Stimulated activated naive CD8-positive, alpha-beta T cell treated with anti-CD3 and anti-CD28 coated beads, Interleukin-15, amount 100 ng/mL, for 72 hours (primary cell): ENCODE measurements at regions not wholly inside any gene's neighbourhood (a gene's known extent, or its start where the extent isn't known, plus 50 kb on each side); places are given as distances from the start of the nearest gene placed in this dataset.
"Not testable (repeated sequence)": the region's sequence is repeated elsewhere in the genome, so short reads cannot be mapped to it uniquely, and the experiment has no call there.

Experiments used
- ATAC-seq: fragments of 150-1000 bp; cut with Tn5 transposase; 2 replicates; pipeline ENCODE4 v1.10.0; 2021; ENCODE audit warnings: mild to moderate bottlenecking, moderate library complexity
- DNase-seq, 2 donors: peaks; one replicate each; pipeline ENCODE4 v3.0.0; 2021 to 2022
- H3K27ac Mint-ChIP-seq, 2 donors: one replicate each; pipeline ENCODE4 v1.8.0; 2022; ENCODE audit warnings: mild to moderate bottlenecking in 2 of 2, mixed read lengths in 2 of 2, moderate library complexity in 2 of 2
- H3K27me3 Mint-ChIP-seq: one replicate; pipeline ENCODE4 v1.8.0; 2022; ENCODE audit warnings: mixed read lengths
- H3K4me1 Mint-ChIP-seq: one replicate; pipeline ENCODE4 v1.8.0; 2022; ENCODE audit warnings: mild to moderate bottlenecking, mixed read lengths
- H3K4me3 Mint-ChIP-seq, 2 donors: one replicate each; pipeline ENCODE4 v1.8.0; 2022; ENCODE audit warnings: mild to moderate bottlenecking in 2 of 2, mixed read lengths in 2 of 2, moderate library complexity in 1 of 2
- H3K9me3 Mint-ChIP-seq, 2 donors: one replicate each; pipeline ENCODE4 v1.8.0; 2022; ENCODE audit warnings: mixed read lengths in 2 of 2

DNA sequence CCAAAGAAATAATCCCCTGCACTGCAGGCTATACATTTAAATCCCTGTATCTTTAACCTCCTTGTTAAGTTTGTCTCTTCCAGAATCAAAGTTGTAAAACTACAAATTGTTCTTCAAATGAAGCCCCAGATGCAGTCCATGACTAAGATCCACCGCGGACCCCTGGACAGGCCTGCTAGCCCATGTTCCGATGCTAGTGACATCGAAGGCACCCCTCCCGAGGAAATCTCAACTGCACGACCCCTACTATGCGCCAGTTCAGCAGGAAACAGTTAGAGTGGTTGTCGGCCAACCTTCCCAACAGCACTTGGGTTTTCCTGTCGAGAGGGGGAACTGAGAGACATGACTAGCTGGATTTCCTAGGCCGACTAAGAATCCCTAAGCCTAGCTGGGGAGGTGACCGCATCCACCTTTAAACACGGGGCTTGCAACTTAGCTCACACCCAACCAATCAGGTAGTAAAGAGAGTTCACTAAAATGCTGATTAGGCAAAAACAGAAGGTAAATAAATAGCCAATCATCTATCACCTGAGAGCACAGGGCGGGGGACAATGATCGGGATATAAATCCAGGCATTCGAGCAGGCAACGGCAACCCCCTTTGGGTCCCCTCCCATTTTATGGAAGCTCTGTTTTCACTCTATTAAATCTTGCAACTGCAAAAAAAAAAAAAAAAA lies 523.9 kb downstream of the REEP3 start:
- not testable (repeated sequence) for H3K4me1 Mint-ChIP-seq, ATAC-seq, H3K9me3 Mint-ChIP-seq, H3K27me3 Mint-ChIP-seq, H3K4me3 Mint-ChIP-seq, DNase-seq, H3K27ac Mint-ChIP-seq

DNA sequence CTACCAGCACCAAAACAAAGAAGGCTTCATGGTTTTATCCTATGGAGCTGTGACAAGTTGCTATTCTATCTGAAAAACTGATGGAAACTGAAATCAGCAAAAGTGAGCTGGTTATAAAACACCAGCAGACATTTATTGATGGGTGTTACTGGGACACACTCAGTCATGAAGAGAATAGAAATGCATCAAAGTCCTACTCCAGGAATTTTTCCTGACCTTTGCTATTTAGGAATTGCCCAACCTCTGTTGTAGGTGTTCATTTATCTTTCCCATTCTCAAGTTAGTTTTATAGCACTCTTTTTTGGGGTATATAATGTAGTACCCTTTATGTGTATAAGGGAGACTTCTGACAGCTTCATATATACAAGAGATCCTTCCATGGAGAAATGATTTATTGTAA lies 533.2 kb downstream of the REEP3 start:
- no peaks in the 10 kb centered on the region for H3K27me3 Mint-ChIP-seq
- no peaks in the 10 kb centered on the region for H3K4me1 Mint-ChIP-seq
- ATAC-seq, result no peak

DNA sequence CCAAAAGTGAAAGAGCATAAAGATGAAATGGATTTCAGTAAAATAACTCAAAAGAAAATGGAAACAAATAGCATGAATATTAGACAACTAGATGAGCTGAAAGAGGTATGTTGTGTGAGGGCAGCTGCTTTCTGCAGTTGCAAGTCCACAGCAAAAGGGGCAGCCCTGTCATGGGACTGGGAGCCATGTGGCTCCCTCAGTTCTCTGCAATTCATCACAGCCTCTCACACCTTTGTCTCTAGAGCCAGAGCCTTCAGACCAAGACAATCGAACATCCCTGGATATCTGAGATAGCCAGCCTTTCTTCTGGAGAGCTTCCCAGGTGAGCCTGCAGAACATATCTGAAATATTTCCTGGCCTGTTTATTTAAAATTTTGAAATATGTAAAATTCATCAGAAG lies 538.7 kb downstream of the REEP3 start:
- ATAC-seq, result no peak
- H3K4me3 Mint-ChIP-seq, result no peak overlapping the region
- no peaks in the 10 kb centered on the region for H3K27me3 Mint-ChIP-seq
- H3K4me1 Mint-ChIP-seq, result no peaks in the 10 kb centered on the region
- no peak for DNase-seq
- H3K9me3 Mint-ChIP-seq, result no peaks in the 10 kb centered on the region
- H3K27ac Mint-ChIP-seq, result no peak overlapping the region

More for the DNA sequence above, 533.2 kb downstream of the REEP3 start:
- H3K4me3 Mint-ChIP-seq, result no peak overlapping the region
- no peaks in the 10 kb centered on the region for H3K9me3 Mint-ChIP-seq
- DNase-seq, result no peak
- no peak overlapping the region for H3K27ac Mint-ChIP-seq

DNA sequence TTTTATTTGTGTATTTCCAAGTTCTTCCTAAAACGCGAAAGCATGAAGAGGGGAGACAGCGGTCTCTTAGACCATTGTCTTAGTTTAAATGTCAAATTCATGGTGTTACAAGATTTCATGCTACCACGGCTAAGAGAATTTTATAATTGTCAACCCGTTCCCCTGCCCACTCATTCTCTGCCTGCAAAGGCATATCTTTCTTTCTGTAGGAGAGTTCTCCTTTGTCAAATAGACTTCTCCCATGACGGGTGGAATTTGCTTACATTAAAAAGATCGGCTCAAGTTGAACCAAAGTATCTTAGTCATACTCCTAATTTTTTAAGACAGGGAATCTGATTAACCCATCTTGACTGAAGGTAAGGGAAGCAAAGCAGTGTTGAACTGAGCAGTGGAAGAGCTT lies 539.2 kb downstream of the REEP3 start:
- Mint-ChIP-seq H3K9me3 (no peaks in the 10 kb centered on the region), H3K4me1 (no peaks in the 10 kb centered on the region), H3K4me3 (no peak overlapping the region), H3K27ac (no peak overlapping the region), H3K27me3 (no peaks in the 10 kb centered on the region)
- no peak for DNase-seq
- no peak for ATAC-seq

DNA sequence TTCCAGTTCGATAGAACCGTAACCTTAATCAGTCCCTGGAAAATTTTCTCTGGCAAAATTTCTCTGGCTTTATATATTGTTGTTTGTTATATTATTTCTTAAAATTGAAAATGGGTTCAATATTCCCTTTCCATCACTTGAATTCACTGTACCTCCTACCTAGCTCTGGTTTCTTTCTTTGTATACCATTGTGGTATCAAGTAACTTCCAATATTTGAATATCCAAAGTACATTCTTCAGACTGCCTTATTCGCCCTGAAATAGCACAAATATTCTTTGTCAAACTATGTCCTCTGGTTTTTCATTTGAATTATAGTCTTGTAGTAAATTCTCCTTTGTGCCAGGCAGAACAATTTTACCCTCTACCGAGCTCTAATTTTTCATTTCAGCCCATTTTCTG lies 541.6 kb downstream of the REEP3 start:
- ATAC-seq (no peak), DNase-seq (no peak)
- Mint-ChIP-seq H3K4me3 (no peak overlapping the region), H3K27ac (no peak overlapping the region), H3K4me1 (no peaks in the 10 kb centered on the region), H3K27me3 (no peaks in the 10 kb centered on the region), H3K9me3 (no peaks in the 10 kb centered on the region)

DNA sequence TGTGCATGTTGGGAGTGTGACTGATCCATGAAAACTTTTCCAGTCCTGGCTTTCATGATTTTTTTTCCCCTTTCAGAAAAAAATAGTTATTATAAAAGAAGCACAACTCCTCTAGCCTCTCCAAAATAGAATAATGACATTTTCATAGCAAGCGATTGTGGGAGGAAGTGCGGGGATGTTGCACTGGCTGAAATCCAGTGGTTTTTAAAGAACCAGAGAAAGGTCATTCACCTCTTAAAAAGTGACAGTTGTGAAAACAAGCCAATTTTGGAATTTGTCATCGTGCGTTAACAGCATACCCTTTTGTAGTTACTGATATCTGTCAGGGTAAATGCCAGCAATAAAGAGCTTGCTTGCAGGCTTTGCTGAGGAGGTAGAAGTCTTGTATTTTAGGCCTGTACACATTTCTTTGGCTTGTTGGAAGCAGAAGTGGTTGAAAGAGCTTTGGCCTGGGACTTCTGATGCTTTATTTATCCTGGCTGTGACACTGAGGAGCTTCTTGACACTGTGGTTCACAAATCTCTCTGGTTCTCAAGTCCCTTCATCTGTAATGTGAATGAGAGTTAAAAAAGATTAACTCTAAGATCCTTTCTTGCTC lies 545.9 kb downstream of the REEP3 start:
- Mint-ChIP-seq H3K4me1 (no peaks in the 10 kb centered on the region), H3K9me3 (no peaks in the 10 kb centered on the region), H3K27ac (no peak overlapping the region), H3K4me3 (no peak overlapping the region), H3K27me3 (peaks cover 9% of the 10 kb centered on the region)
- ATAC-seq (no peak), DNase-seq (no peak)

DNA sequence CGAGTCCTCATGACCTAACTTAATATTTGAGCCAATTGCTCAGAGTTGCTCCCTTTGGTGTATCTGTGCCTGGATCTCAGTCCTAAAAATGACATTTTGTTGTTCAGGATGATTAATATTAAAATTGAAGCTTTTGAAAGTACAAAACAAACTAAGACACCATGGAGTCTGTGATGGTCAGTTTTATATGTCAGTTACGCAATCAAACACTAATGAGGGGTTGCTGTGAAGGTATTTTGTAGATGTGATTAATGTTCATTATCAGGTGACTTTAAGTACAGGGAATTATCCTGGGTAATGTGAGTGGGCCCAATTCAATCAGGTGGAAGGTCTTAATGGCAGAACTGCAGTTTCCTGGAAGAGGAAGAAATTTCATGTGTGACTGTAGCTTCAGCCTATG lies 546.7 kb downstream of the REEP3 start:
- H3K4me3 Mint-ChIP-seq, result no peak overlapping the region
- no peak overlapping the region for H3K27ac Mint-ChIP-seq
- ATAC-seq (no peak), DNase-seq (no peak)
- H3K4me1 Mint-ChIP-seq, result no peaks in the 10 kb centered on the region
- no peaks in the 10 kb centered on the region for H3K9me3 Mint-ChIP-seq
- H3K27me3 Mint-ChIP-seq, result peaks cover 9% of the 10 kb centered on the region

DNA sequence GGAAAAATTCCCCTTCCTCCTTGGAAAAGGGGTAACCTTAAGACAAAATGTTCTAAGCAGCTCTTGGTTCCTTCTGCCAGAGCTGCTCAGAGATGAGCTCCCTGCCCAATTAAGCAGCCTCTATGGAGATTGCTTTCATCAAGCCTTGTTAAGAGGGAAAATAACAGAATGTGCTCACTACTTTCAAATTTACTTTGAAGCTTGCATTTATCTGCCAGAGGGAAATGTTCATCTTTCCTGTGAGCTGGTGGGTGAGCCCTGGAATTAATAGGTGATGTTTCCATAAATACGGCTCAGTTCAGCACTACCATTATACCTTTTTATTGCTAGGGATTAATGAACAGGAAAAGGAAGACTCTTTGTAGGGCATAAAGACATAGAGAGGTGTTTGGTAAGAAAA lies 549.0 kb downstream of the REEP3 start:
- no peak overlapping the region for H3K27ac Mint-ChIP-seq
- H3K4me3 Mint-ChIP-seq, result no peak overlapping the region
- H3K4me1 Mint-ChIP-seq, result no peaks in the 10 kb centered on the region
- no peaks in the 10 kb centered on the region for H3K9me3 Mint-ChIP-seq
- H3K27me3 Mint-ChIP-seq, result peaks cover 9% of the 10 kb centered on the region
- no peak for DNase-seq
- ATAC-seq, result no peak

DNA sequence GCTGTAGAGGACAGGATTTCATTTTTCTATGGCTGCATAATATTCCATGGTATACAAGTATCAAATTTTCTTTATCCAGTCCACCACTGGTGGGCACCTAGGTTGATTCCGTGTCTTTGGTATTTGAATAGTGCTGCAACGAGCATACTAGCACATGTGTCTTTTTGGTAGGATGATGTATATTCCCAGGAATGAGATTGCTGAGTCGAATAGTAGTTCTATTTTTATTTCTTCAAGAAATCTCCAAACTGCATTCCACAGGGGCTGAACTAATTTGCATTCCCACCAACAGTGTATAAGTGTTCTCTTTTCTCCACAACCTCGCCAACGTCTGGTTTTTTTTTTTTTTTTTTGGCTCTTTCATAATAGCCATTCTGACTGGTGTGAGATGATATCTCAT lies 550.0 kb downstream of the REEP3 start:
- DNase-seq, result no peak
- no peak overlapping the region for H3K27ac Mint-ChIP-seq
- no peaks in the 10 kb centered on the region for H3K9me3 Mint-ChIP-seq
- no peak overlapping the region for H3K4me3 Mint-ChIP-seq
- H3K27me3 Mint-ChIP-seq, result peaks cover 9% of the 10 kb centered on the region
- H3K4me1 Mint-ChIP-seq, result no peaks in the 10 kb centered on the region
- no peak for ATAC-seq

DNA sequence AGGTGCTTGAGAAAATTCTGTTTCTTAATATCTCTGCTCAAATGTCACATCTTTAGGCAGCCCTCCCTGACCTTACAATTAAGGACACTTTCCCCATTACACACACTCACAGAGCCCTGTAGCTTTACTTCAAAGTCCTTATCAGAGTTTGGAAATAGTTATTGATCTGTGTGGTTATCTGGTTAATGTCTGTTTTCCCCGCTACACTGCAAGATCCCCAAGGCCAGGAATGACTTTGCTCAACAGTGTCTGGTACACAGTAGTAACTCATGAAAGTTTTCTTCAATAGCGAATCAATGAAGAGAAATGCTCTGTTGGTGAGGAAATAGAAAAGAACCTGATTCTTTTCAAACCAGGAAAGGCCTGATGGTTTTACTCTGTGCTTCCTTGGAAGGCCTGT lies 554.4 kb downstream of the REEP3 start:
- Mint-ChIP-seq H3K4me1 (no peaks in the 10 kb centered on the region), H3K4me3 (no peak overlapping the region), H3K27ac (no peak overlapping the region), H3K9me3 (no peaks in the 10 kb centered on the region), H3K27me3 (peaks cover 27% of the 10 kb centered on the region)
- ATAC-seq, result no peak
- no peak for DNase-seq

DNA sequence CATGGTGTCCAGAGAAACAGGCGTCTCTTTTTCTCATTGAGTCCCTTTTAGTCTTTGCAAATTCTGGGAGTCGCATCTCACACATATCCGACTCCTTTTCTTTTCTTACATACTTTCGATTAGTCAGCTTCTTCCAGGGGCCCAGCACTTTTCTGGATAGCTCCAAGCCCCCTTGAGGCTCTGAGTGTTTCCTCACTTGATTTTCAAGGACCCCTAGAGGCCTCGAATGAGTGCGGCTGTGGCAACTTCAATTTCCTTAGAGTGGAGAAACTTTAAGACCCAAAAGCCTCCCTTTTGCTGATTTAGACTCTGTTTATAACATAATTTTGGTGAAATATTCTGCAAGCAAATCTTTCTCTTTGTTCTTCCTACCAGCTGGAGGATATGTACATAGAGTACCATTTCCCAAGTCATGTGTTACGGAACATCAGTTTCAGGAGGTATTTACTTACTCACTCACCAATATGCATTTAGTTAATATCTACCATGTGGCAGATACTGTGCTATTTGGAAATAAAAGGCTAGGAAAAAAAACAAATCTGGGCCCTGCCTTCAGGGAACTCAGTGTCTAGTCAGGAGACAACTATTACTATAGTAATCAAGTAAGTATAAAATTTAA lies 555.2 kb downstream of the REEP3 start:
- Mint-ChIP-seq H3K4me3 (no peak overlapping the region), H3K9me3 (no peaks in the 10 kb centered on the region), H3K27me3 (peaks cover 23% of the 10 kb centered on the region), H3K4me1 (no peaks in the 10 kb centered on the region), H3K27ac (no peak overlapping the region)
- ATAC-seq (no peak), DNase-seq (no peak)

DNA sequence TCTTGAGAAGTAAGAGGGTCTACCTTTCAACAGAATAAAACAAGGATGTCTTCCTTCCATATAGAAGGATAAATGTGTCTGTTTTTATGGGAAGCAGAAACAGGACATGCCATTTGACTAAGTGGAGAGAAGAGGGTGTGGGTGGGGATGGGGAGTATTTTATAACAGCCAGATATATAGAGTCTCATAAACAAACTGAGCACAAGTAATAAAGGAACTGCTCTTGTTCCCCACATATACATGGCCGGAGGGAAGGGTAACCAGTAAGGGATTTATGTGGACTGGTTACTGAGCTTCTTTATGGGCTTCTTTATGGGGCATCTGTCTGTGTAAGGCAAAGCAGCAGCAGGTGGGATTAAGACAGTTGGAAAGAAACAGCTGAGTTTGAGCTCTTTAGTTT lies 558.1 kb downstream of the REEP3 start:
- no peak overlapping the region for H3K27ac Mint-ChIP-seq
- peaks cover 18% of the 10 kb centered on the region for H3K27me3 Mint-ChIP-seq
- DNase-seq, result no peak
- H3K4me1 Mint-ChIP-seq, result no peaks in the 10 kb centered on the region
- no peak overlapping the region for H3K4me3 Mint-ChIP-seq
- H3K9me3 Mint-ChIP-seq, result no peaks in the 10 kb centered on the region
- no peak for ATAC-seq

DNA sequence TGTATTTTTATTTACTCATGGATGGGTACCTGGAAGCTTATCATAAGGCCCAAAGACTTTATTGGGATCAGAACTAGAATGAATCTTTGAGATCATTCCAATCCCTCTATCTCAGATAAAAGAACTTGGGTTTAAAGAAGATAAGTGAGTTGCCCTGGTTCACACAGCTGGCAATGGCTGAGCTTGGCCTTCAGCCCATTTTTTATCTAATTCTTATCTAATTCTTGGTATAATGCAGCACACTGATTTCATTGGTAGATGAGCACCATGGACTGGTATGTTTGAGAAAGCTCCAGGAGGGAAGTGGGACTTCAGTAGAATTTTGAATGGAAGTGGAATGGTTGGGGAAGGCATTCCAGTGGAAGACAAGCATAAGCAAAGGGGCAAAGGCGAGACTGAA lies 558.9 kb downstream of the REEP3 start:
- Mint-ChIP-seq H3K27ac (no peak overlapping the region), H3K27me3 (peaks cover 18% of the 10 kb centered on the region), H3K9me3 (no peaks in the 10 kb centered on the region), H3K4me1 (no peaks in the 10 kb centered on the region), H3K4me3 (no peak overlapping the region)
- DNase-seq (no peak), ATAC-seq (no peak)

DNA sequence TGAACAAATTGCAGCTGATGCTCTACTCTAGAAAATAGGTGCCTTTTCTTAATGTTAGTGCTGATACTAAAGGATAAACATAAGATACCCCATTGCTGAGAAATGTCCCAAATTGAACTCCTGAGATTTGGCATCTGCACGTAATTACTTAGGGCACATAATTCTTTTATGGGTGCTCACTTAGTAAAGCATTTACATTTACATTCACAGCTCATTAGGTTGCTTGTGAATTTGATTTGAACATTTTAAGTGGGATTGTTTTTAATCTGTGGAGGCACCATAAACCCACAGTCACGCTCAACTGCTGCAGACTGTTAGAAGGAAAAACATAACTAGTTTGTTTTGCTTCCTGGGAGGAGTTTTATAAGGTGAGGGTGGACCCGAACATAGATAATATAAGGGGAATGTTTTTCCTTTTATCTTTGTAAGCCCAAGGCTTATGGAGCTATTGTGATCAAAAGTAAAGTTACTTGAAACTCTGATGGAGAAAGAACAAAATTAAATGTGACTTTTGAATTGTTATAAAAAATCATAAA lies 560.8 kb downstream of the REEP3 start:
- H3K4me1 Mint-ChIP-seq, result no peaks in the 10 kb centered on the region
- no peak overlapping the region for H3K4me3 Mint-ChIP-seq
- H3K27me3 Mint-ChIP-seq, result peaks cover 18% of the 10 kb centered on the region
- DNase-seq (no peak), ATAC-seq (no peak)
- no peak overlapping the region for H3K27ac Mint-ChIP-seq
- H3K9me3 Mint-ChIP-seq, result no peaks in the 10 kb centered on the region

DNA sequence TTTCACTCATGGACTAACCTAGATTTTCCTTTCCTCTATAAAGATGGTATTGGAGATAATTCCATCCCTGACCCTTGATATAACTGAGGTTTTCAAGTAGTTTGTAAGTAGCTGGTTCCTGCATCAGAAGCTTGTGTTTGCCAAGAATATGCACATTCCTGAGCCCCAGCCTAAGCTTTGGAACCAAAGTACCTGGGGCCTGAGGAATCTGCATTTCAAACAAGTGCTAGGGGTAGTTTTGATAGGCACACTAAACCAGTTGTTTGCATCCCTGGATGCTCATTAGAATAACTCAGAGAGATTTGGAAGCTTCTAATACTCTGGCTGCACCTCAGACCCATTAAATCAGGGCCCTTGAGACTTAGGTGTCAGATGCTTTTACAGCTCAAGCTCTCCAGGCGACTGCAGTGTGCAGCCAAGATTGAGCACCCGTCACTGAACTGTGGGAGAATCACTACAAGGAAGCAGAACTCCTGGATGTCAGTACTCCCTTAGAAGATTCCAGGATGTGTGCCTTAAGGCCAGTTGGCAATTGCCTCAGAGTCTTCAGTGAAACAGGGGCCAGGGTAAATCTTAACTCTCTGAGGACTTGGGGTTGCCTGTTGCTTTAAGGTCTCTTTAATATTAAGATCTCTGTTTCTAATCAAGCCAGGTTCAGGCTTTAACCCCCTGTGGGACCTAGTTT lies 565.0 kb downstream of the REEP3 start:
- no peak overlapping the region for H3K4me3 Mint-ChIP-seq
- no peak for ATAC-seq

DNA sequence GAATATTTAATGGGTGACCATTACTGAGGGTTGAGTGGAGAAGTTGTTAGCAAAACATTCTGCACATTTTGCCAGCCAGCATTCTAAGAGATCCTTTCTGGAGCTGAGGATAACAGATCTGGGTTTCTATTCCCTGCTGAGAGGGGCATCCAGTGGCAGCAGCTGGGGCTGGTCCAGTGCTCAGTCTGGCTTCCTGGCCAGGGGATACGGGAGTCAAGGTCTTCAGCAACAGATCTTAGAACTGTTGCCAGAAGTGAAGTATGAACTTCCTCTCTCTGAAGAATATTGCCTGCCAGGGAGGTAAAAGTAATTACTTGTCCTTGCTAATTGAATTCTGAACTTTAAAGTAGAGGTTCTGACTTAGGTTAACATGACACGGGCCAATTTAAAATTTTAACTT lies 568.4 kb downstream of the REEP3 start:
- ATAC-seq (no peak), DNase-seq (no peak)
- no peak overlapping the region for H3K27ac Mint-ChIP-seq
- no peaks in the 10 kb centered on the region for H3K9me3 Mint-ChIP-seq
- no peaks in the 10 kb centered on the region for H3K4me1 Mint-ChIP-seq
- H3K4me3 Mint-ChIP-seq, result no peak overlapping the region
- H3K27me3 Mint-ChIP-seq, result no peaks in the 10 kb centered on the region

More for the DNA sequence above, 565.0 kb downstream of the REEP3 start:
- no peaks in the 10 kb centered on the region for H3K27me3 Mint-ChIP-seq
- H3K9me3 Mint-ChIP-seq, result no peaks in the 10 kb centered on the region
- no peak overlapping the region for H3K27ac Mint-ChIP-seq
- H3K4me1 Mint-ChIP-seq, result no peaks in the 10 kb centered on the region
- DNase-seq, result no peak
